Fibroblast of skin of abdomen (primary cell): ENCODE measurements at regions not wholly inside any gene's neighbourhood (a gene's known extent, or its start where the extent isn't known, plus 50 kb on each side); places are given as distances from the start of the nearest gene placed in this dataset.
"Not testable (repeated sequence)": the region's sequence is repeated elsewhere in the genome, so short reads cannot be mapped to it uniquely, and the experiment has no call there.

Experiments used
- DNase-seq: peaks from one replicate; pipeline ENCODE4 v3.0.0-alpha.2; 2013

DNA sequence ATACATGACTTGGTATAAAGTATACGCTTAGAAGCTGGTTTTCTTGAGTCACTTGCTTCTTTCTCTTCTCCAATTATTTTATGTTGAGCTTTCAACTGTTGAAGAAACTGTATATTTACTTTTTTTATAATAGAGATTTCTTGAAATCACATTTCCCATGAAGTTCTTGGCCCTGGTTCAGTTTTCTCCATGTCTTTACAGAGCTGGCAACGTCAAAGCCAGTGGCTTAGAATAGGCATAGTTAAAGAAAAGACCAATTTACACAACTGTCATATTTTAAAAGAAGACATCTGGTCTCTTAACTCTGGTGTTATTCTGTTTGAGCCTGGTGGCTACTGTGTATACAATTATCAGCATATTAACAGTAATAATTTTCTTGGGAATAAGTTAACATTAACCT is 1249.3 kb downstream of the CDH12 start:
- no peak for DNase-seq

DNA sequence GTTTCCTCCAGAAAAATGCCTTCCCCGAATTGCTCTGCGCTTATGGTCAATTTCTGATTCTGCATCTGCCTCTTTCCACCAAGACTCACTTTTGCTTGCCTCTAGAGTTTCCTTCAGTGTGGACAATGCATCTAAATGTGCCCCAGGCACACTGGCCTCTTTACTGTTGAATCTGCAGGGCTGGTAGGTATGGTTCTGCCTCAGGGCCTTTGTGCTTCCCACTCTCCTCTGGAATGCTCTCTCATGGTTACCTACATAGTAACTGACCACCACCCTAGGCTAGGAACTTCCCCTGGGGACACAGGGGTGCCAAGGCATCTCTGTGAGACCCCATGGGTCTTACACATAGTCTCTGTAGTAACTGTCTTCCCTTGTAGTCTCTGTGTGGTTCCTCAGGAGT is 1258.6 kb downstream of the CDH12 start:
- DNase-seq: no peak

DNA sequence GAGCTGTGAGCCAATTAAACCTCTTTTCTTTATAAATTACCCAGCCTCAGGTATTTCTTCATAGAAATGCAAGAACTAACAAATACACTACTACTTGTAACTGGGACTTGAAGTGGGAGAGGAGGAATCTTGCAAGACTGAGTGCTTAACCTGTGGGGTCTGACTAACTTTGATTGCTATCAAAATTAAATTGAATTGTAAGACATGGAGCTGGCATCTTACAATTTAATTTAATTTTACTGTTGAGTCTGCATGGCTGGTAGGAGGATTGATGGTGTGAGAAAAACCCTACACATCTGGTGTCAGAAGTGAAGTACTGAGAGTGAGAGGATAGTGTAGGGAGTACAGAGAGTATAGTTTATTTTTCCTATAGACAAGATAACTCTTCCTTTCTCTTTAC is 1259.9 kb downstream of the CDH12 start:
- no peak for DNase-seq

DNA sequence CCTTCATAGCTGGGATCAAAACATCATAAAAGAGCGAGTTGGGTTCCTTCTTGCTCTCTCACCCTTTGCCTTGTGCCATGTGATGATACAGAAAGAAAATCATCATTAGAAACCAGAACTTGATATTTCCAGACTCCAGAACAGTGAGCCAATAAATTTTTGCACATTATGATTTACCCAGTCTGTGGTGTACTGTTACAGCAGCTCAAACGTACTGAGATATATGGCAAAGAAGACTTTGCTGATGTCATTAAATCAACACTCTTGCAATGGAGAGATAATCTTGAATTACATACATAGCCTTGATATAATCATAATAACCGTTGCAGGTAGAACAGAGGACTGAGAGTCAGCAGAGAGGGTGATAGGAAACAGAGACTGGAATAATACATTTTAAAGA is 1271.6 kb downstream of the CDH12 start:
- DNase-seq: no peak

DNA sequence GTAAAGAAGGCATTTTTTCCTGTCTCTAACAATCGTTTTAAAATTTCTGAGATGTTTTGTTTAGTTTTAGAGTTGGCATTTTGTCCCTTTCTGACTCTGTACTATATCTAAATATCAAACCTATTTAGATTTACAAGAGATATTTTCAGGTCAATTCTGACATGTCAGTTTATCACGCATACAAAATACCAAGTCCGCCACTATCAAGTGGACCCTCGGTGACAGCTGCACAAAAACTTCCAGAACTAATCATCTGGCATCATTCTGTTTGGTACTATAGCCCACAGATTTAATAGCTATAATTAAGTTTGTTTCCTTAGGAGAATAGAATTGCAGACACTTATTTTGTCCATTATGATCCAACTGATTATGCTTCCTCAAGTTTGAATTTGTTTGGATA is 1278.2 kb downstream of the CDH12 start:
- no peak for DNase-seq

DNA sequence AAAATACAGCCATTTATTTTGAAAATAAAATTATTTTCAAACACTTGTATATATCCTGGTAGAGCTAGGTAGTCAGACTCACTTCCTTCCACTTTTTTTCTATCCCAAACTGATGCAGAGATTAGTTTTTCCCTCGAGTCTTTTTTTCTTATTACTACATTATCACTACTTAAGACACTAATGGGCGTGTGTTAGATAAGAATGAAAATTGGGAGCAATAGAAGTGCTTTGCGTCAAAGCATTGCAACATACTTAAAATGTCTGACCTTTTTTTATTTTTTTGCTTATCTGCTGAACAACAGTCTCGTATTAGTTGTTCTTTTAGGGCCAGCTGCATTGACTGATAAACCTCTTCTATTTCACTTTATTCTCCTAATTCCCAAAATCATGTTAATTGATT is 1278.7 kb downstream of the CDH12 start:
- no peak for DNase-seq

DNA sequence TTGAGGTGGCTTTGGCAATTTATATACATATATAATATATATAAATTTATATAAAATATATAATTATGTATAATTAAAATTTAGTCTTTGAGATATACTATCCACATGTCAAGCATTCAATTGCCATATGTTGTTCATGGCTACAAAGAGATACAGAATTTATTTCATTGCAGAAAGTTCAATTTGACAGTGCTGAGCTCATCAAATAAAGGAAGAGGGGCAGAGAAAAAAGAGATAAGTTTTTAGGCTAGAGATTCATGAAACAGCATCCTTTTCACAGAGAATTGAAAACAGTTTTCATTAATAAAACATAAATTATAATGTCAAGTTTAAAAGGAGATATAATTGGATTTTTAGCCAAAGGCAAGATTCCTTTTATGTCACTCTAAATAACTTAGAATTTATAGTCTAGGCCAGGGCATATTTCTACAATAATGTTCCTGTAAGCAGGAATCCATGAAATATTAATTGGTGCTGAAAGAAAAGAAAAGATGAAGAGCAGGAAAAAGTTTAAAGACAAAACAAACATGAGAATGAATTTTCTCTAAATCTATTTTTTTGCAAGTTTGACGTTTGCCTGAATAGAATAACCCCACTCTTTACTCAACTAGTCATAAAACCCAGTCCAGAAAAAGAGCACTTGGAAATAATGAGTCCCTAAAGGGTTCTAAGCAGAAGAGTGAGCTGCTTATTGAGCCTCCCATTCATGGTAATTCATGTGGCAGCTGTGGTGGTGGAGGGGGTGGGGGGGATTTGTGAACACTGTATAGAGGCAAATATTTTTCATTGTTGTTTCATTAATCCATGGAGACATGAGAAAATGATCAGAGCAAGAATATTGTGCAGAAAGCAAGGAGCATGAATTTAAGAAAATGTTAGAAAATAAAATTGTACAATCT is 1279.5 kb downstream of the CDH12 start:
- no peak for DNase-seq

DNA sequence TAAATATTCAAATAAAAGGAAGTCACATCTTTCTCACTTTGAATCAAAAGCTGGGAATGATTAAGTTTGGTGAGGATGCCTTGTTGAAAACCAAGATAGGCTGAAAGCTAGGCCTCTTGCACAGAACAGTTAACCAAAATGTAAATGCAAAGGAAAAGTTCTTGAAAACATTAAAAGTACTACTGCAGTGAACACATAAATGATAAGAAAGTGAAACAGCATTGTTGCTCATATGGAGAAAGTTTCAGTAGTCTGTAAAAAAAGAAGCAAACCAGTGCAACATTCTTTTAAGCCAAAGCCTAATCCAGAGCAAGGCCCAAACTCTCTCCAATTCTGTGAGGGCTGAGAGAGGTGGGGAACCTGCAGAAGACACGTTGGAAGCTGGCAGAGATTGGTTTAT is 1281.9 kb downstream of the CDH12 start:
- not testable (repeated sequence) for DNase-seq

DNA sequence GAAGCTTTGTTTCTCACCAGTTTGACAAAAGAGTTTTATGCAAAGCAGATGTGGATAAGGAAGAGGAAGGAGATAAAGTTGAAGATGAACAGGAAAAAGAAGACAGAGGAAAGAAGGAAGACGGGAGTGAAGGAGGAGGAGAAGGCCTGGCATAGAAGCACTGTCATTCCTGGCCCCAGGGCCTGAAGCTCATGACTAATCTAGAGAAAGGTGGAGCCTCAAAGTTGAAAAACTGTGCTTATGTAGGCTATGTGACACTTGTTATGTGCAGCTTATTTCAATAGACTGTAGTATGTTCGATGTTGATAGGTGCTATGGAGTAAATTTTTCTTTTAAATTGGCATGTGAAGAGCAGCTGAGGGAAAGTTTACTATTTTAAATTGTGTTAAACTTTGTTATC is 1294.0 kb downstream of the CDH12 start:
- not testable (repeated sequence) for DNase-seq

DNA sequence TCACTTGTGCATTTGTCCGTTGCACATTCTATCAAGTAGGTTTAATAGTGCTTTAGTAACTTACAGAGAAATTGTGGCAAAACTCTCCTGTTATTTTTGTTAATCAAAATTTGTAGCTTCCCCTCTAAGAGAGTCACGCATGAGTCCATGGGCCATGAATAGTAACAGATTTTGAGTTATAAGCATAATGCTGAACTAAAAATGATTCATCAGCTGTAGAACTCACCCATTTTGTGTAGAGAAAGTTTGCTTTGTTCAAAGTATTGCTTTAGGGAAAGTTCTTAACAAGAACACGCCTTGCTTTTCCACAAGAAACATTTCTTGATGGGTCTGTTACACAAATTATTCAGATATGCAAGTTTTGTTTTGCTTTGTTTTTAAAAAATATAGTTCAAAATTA is 1300.9 kb downstream of the CDH12 start:
- DNase-seq: not testable (repeated sequence)

DNA sequence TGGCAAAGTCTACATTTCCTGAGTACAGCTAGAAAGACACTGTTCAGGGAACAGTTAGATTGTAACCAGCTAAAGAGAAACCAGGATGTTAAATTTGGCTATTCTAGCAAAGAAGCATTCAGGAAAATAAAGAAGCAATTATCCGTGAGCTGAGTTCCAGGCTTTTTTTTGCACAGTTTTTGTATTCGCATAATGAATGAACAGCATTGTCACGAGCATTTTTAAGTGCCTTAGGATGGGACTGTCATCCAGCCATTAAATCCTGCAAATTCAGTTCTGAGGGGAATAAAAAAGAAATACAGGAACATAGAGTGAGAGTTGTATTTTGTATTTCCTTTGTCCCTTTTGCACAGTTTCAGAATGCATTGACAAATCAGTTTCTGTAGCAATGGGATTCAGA is 1302.2 kb downstream of the CDH12 start:
- not testable (repeated sequence) for DNase-seq

DNA sequence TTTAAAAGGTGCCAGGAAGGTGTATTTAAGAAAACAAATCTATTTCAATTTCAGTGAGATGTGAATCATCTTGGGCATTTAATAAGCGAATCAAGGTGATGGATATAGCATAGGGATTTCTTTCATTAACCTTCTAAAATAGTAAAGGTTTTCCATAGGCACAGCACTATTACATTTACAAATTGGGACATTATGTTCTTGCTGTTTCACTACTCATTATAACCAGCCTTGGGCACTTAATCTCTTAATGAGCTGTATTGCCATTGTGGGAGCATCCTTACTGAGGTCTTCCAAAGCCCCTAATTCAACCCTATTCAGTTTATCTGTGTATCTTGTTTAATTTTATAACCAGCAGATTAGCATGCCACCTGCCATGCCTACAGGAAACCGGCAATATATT is 1305.5 kb downstream of the CDH12 start:
- DNase-seq: not testable (repeated sequence)

DNA sequence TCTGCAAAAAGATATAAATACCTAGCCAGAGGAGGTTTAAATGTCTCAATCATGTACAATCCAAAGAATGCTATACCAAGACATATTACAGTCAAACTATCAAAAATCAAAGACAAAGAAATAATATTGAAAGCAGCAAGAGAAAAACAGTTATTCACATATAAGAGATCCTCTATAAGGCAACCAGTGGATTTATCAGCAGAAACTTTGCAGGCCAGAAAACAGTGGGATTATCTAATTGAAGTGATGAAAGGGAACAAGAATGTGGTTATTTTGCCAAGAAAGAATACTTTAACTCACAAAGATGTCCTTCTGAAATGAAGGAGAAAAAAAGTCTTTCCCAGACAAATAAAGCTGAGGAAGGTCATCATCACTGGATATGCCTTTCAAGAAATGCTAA is 1318.0 kb downstream of the CDH12 start:
- DNase-seq: peak; percentile 59

DNA sequence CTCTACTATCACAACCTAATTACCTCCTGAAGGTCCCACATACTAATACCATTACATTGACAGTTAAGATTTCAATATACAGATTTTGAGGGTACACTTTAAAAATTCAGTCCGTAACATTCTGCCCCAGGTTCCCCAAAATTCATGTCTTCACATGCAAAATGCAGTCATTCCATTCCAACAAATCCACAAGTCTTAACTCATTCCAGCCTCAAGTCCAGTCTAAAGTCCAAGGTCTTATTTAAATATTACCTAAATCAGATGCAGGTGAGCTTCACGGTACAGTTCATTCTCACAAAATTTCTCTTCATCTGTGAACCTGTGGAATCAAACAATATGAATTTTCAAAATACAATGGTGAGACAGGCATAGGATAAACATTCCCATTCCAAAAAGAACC is 1332.0 kb downstream of the CDH12 start:
- DNase-seq: not testable (repeated sequence)

DNA sequence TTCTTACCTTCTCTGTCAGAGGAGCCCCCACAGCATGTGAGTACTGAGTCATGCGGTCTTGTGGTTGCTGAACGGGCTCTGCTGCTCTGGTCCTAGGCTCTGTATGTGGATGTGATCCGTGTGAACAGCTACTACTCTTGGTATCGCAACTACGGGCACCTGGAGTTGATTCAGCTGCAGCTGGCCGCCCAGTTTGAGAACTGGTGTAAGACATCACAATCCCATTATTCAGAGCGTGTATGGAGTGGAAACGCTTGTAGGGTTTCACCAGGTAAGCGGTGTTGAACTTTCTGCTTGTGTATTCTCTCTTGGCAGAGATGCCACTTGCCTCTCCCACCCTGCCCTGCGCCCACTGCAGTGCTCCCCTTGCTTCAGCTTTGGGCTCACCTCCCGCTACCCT is 1356.2 kb downstream of the CDH12 start:
- DNase-seq: not testable (repeated sequence)

DNA sequence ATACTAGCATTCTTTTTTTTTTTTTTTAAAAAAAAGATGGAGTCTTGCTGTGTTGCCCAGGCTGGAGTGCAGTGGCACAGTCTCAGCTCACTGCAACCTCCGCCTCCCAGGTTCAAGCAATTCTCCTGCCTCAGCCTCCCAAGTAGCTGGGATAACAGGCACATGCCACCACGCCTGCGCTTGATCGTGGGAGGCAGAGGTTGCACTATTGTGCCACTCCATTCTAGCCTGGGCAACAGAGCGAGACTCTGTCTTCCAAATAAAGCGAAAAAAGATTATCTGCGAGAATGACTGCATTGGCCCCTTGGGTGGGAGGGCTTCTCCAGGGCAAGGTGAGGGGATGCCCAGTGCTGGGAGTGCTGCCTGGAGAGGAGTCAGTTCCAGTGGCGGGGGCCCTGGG is 1357.1 kb downstream of the CDH12 start:
- not testable (repeated sequence) for DNase-seq

DNA sequence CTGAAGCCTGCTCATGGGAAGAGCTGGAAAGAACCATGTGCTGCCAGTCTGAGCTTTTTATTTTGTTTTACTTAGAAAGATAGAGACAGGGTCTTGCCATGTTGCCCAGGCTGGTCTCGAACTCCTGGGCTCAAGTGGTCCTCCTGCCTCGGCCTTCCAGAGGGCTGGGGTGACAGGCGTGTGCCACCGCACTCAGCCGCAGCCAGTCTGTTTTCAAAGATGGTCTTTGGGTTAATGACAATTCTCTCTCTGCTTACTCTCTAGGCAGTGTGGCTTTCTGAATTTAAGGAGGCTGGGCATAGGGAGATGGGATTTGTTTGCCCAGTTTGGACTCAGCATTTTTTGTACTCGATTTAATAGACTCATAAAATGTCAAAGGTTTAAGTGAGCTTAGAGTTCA is 1357.9 kb downstream of the CDH12 start:
- not testable (repeated sequence) for DNase-seq

DNA sequence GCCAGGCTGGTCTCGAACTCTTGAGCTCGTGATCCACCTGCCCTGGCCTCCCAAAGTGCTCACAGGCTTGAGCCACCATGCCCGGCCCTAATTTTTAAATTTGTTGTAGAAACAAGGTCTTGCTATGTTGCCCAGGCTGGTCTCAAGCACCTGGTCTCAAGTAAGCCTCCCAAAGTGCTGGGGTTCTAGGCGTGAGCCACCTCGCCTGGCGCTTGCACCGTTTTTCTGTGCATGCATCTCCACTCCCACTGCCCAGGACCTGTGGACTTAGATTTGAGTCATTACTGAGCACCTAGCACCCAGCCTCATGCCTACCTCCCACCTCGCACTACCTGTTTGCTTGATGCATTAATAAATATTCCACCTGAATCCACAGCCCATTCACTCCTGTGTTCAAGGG is 1359.1 kb downstream of the CDH12 start:
- DNase-seq: not testable (repeated sequence)

DNA sequence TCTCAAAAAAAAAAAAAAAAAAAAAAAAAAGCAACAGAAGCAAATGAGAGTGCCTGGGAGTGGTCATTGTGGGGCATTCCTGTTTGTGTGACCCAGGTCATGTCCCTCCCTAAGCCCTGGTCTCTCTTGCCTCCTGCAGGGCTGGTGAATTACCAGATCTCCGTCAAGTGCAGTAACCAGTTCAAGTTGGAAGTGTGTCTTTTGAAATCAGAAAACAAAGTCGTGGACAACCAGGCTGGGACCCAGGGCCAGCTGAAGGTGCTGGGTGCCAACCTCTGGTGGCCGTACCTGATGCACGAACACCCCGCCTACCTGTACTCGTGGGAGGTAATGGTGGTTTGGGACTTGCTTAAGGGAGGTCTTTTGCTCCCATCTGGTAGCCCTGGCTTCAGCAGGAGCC is 1362.0 kb downstream of the CDH12 start:
- not testable (repeated sequence) for DNase-seq

DNA sequence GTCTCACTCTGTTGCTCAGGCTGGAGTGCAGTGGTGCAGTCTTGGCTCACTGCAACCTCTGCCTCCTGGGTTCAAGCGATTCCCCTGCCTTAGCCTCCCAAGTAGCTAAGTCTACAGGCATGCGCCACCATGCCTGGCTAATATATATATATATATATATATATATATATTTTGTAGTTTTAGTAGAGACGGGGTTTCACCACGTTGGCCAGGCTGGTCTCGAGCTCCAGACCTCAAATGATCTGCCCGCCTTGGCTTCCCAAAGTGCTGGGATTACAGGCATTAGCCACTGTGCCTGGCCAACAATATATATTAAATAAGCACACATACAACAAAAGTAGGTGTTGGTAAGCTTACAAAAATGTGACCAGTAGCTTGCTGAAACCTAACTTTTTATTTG is 1364.3 kb downstream of the CDH12 start:
- DNase-seq: not testable (repeated sequence)

DNA sequence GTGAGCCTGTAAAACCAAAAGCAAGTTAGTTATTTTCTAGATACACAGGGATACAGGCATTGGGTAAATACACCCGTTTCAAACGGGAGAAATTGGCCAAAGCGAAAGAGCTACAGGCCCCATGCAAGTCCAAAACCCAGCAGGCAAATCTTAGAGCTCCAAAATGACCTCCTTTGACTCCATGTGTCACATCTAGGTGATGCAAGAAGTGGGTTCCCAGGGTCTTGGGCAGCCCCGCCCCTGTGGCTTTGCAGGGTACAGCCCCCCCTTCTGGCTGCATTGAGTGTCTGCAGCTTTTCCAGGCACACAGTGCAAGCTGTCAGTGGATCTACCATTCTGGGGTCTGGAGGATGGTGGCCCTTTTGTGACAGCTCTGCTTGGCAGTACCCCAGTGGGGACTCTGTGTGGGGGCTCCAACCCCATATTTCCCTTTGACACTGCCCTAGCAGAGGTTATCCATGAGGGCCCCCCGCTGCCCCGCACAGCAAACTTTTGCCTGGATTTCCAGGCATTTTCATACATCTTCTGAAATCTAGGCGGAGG is 1367.6 kb downstream of the CDH12 start:
- not testable (repeated sequence) for DNase-seq

DNA sequence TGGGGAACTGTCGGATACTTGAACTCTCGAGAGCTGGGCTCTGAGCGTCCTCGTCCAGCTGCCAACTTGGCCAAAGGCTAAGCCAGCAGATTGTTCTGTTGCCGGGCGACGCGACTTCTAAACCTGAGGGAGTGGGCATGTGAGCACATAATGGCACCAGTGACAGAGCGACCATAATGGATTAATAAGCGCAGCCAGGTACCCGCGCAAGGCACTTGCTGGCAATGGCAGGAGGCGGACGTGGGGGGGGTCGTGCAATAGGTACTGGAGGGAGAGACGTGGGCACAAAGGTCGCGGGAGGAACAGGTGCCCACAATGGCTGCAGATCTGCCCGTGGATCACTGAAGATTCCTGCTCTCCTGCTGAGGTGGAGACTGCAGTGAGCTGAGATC is 1368.7 kb downstream of the CDH12 start:
- DNase-seq: not testable (repeated sequence)

DNA sequence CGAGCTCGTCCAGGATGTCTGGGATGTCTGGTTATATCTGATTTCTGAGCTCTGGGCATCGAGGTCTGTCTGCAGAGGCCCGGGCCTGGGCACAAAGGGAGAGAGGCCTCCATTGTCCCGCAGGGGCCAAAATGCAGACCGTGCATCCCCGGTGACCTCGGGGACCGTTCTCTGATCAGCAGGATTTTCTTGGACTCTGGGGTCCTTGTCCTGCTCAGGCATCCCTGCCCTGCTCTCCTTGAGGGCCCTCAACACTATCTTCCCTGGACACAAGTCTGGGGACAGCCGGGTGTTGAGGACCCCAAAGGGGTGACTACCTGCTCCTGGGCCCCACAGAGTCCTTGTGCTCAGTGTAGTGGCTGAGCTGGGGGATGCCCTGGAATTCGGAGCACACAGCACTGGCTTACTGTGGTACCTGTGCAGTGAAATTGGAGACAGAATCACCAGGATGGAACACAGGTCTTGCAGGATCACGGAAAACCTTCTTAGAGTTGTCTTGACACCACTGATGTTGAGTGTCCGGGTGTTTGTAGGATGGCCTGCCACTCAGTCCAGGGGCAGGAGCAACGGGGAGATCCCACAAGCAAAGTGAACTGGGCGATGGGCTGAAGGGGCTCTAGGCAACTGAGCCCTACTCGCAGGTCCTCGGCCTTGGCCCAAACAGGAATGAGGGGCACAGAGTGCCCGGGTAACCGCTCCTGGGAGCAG is 1369.2 kb downstream of the CDH12 start:
- not testable (repeated sequence) for DNase-seq
